ENCODE measurements at regions not wholly inside any gene's neighbourhood (a gene's known extent, or its start where the extent isn't known, plus 50 kb on each side); places are given as distances from the start of the nearest gene placed in this dataset.

- TF ChIP-seq CTCF (IDR thresholded peaks at IDR 0.05; ENCODE audit: insufficient read depth, low read depth, low read length, missing control alignments) = no peak
Observed at GRCh38 chr14:104341532-104342434, 203.4 kb downstream of the KIF26A start.

GRCh38 chr14:104342435-104343293 is 204.3 kb downstream of the KIF26A start:
- no peak overlapping the region for H3K4me3 ChIP-seq (ENCODE audit: low read length)
- no peak for DNase-seq (ENCODE audit: low read depth)
- no peak for TF ChIP-seq CTCF (IDR thresholded peaks at IDR 0.05; ENCODE audit: insufficient read depth, low read depth, low read length, missing control alignments)

More at GRCh38 chr14:104341532-104342434, 203.4 kb downstream of the KIF26A start:
- no peak for DNase-seq (ENCODE audit: low read depth)
- H3K4me3 ChIP-seq (ENCODE audit: low read length) = no peak overlapping the region

GRCh38 chr14:104343294-104343625 is 204.9 kb downstream of the KIF26A start:
- TF ChIP-seq CTCF (IDR thresholded peaks at IDR 0.05; ENCODE audit: insufficient read depth, low read depth, low read length, missing control alignments) = no peak
- no peak for DNase-seq (ENCODE audit: low read depth)

GRCh38 chr14:104343690-104344640 is 205.6 kb downstream of the KIF26A start:
- H3K4me3 ChIP-seq (ENCODE audit: low read length) = no peak overlapping the region
- DNase-seq (ENCODE audit: low read depth) = no peak
- TF ChIP-seq CTCF (IDR thresholded peaks at IDR 0.05; ENCODE audit: insufficient read depth, low read depth, low read length, missing control alignments) = no peak

More at GRCh38 chr14:104343294-104343625, 204.9 kb downstream of the KIF26A start:
- no peak overlapping the region for H3K4me3 ChIP-seq (ENCODE audit: low read length)

- no peak for DNase-seq (ENCODE audit: low read depth)
- no peak for TF ChIP-seq CTCF (IDR thresholded peaks at IDR 0.05; ENCODE audit: insufficient read depth, low read depth, low read length, missing control alignments)
- H3K4me3 ChIP-seq (ENCODE audit: low read length) = no peak overlapping the region
Observed at GRCh38 chr14:104344818-104345620, 206.6 kb downstream of the KIF26A start.
